AG04450 (cell line): ENCODE measurements at regions not wholly inside any gene's neighbourhood (a gene's known extent, or its start where the extent isn't known, plus 50 kb on each side); places are given as distances from the start of the nearest gene placed in this dataset.

Experiments used
- CTCF ChIA-PET: fragments of 300-600, 350-600 bp; formaldehyde crosslinking; extraction: SDS; loops from one replicate; lab custom pipeline; 2022; ENCODE audit warnings: antibody characterized with exemption, inconsistent platforms; lab: Charles Lee
- POLR2A ChIA-PET: fragments of 350-600 bp; formaldehyde crosslinking; extraction: SDS; loops from one replicate; lab custom pipeline; 2021; ENCODE audit warnings: antibody characterized with exemption, inconsistent platforms; lab: Yijun Ruan, JAX
- DNase-seq: peaks from one replicate; pipeline ENCODE4 v3.0.0-alpha.2; 2011; ENCODE audit warnings: low read depth, low spot score
- H3K27ac ChIP-seq: one replicate; pipeline ENCODE4 v1.5.1; 2012; ENCODE audit warnings: low read depth, low read length, control low read depth
- H3K27me3 ChIP-seq: one replicate; pipeline ENCODE4 v1.6.0; 2012; ENCODE audit warnings: low read length; ENCODE audit not compliant: control insufficient read depth, insufficient read depth
- H3K4me3 ChIP-seq: 2 replicates; pipeline ENCODE4 v1.5.1; 2011; ENCODE audit warnings: mild to moderate bottlenecking, low read depth, low read length, control low read depth
- H3K9me3 ChIP-seq: 2 replicates; pipeline ENCODE4 v1.5.1; 2012; ENCODE audit warnings: low read length; ENCODE audit not compliant: control insufficient read depth, insufficient read depth
- CTCF ChIP-seq: IDR thresholded peaks from 2 replicates; pipeline ENCODE4 v1.5.1; 2011; ENCODE audit warnings: low read depth, low read length, control low read depth, inconsistent platforms

- DNase-seq: no peak
- ChIA-PET CTCF (interaction anchor here (0.9 kb wide), 1 partner anchor 9 kb away, joined by 5 read pairs; no protein-coding TSS in a partner anchor), POLR2A (no interaction called here)
- Histone ChIP-seq H3K4me3 (no peak overlapping the region), H3K27ac (no peak overlapping the region), H3K9me3 (no peaks in the 10 kb centered on the region), H3K27me3 (peaks cover 13% of the 10 kb centered on the region)
- TF ChIP-seq CTCF: no peak
Observed at GRCh38 chr5:174335682-174336364, 290.3 kb downstream of the NSG2 start.

GRCh38 chr5:174336479-174336878, 291.0 kb downstream of the NSG2 start:
- CTCF ChIA-PET: no interaction called here
- Histone ChIP-seq H3K4me3 (no peak overlapping the region), H3K27me3 (peaks cover 11% of the 10 kb centered on the region), H3K9me3 (no peaks in the 10 kb centered on the region), H3K27ac (no peak overlapping the region)
- DNase-seq: no peak
- TF ChIP-seq CTCF: no peak
- POLR2A ChIA-PET: no interaction called here

GRCh38 chr5:174337276-174338184, 292.0 kb downstream of the NSG2 start:
- Histone ChIP-seq H3K27ac (no peak overlapping the region), H3K27me3 (peaks cover 11% of the 10 kb centered on the region), H3K9me3 (no peaks in the 10 kb centered on the region), H3K4me3 (no peak overlapping the region)
- no peak for TF ChIP-seq CTCF
- ChIA-PET CTCF (interaction anchor here (1.2 kb wide), 1 partner anchor 10 kb away, joined by 3 read pairs; no protein-coding TSS in a partner anchor), POLR2A (interaction anchor here (0.7 kb wide), 1 partner anchor 20 kb away, joined by 3 read pairs; no protein-coding TSS in a partner anchor)
- DNase-seq: no peak

- DNase-seq: no peak
- ChIA-PET CTCF (interaction anchor here (0.6 to 1.2 kb wide), 2 partner anchors 11 to 21 kb away, joined by 3 read pairs; no protein-coding TSS in a partner anchor), POLR2A (interaction anchor here (0.7 kb wide), 1 partner anchor 20 kb away, joined by 3 read pairs; no protein-coding TSS in a partner anchor)
- TF ChIP-seq CTCF: no peak
- no peak overlapping the region for H3K27ac ChIP-seq
- no peak overlapping the region for H3K4me3 ChIP-seq
- peaks cover 11% of the 10 kb centered on the region for H3K27me3 ChIP-seq
- no peaks in the 10 kb centered on the region for H3K9me3 ChIP-seq
Observed at GRCh38 chr5:174338185-174339010, 292.9 kb downstream of the NSG2 start.
